Germinal center (tissue), 1 donor: ENCODE measurements at regions not wholly inside any gene's neighbourhood (a gene's known extent, or its start where the extent isn't known, plus 50 kb on each side); places are given as distances from the start of the nearest gene placed in this dataset.
A peak's percentile ranks its signal among the peaks of the same experiment; 100 is the strongest.
"Not testable (repeated sequence)": the region's sequence is repeated elsewhere in the genome, so short reads cannot be mapped to it uniquely, and the experiment has no call there.

ENCODE experiments used
- DNase-seq: peaks from one replicate; pipeline ENCODE4 v3.0.0; 2012; ENCODE audit warnings: mixed read lengths, low spot score

- DNase-seq = no peak
Observed at GRCh38 chr10:37067576-37067975, 57.8 kb upstream of the ANKRD30A start.

- not testable (repeated sequence) for DNase-seq
Observed at GRCh38 chr10:37062296-37062695, 63.1 kb upstream of the ANKRD30A start.

GRCh38 chr10:37057261-37057660 is 68.1 kb upstream of the ANKRD30A start:
- DNase-seq = no peak

GRCh38 chr10:37053476-37053875 is 71.9 kb upstream of the ANKRD30A start:
- no peak for DNase-seq

- not testable (repeated sequence) for DNase-seq
Observed at GRCh38 chr10:37049982-37050381, 75.4 kb upstream of the ANKRD30A start.

- not testable (repeated sequence) for DNase-seq
Observed at GRCh38 chr10:37044319-37044718, 81.1 kb upstream of the ANKRD30A start.

GRCh38 chr10:37035853-37036252 is 89.5 kb upstream of the ANKRD30A start:
- no peak for DNase-seq

GRCh38 chr10:37015498-37015897 is 109.9 kb upstream of the ANKRD30A start:
- no peak for DNase-seq

GRCh38 chr10:37010741-37011140 is 114.7 kb upstream of the ANKRD30A start:
- no peak for DNase-seq

- DNase-seq = not testable (repeated sequence)
Observed at GRCh38 chr10:37008276-37008675, 117.1 kb upstream of the ANKRD30A start.

GRCh38 chr10:37003126-37003525 is 122.3 kb upstream of the ANKRD30A start:
- DNase-seq = no peak

- not testable (repeated sequence) for DNase-seq
Observed at GRCh38 chr10:36995806-36996205, 129.6 kb upstream of the ANKRD30A start.

- no peak for DNase-seq
Observed at GRCh38 chr10:36994886-36995285, 130.5 kb upstream of the ANKRD30A start.

- no peak for DNase-seq
Observed at GRCh38 chr10:36989233-36989632, 136.2 kb upstream of the ANKRD30A start.

GRCh38 chr10:36946598-36946997 is 178.8 kb upstream of the ANKRD30A start:
- DNase-seq = no peak

- DNase-seq = no peak
Observed at GRCh38 chr10:36943544-36943943, 181.9 kb upstream of the ANKRD30A start.

GRCh38 chr10:36942616-36943015 is 182.8 kb upstream of the ANKRD30A start:
- DNase-seq = no peak

GRCh38 chr10:36903040-36903439 is 222.4 kb upstream of the ANKRD30A start:
- no peak for DNase-seq

GRCh38 chr10:36899652-36900051 is 225.7 kb upstream of the ANKRD30A start:
- DNase-seq = no peak

- peak; percentile 5 for DNase-seq
Observed at GRCh38 chr10:36888925-36889573, 236.3 kb upstream of the ANKRD30A start.

GRCh38 chr10:36886303-36886891 is 239.0 kb upstream of the ANKRD30A start:
- no peak for DNase-seq

- no peak for DNase-seq
Observed at GRCh38 chr10:36885746-36886145, 239.7 kb upstream of the ANKRD30A start.

- DNase-seq = no peak
Observed at GRCh38 chr10:36882781-36883180, 242.6 kb upstream of the ANKRD30A start.

GRCh38 chr10:36880898-36881297 is 244.5 kb upstream of the ANKRD30A start:
- DNase-seq = no peak
